ENCODE measurements at regions not wholly inside any gene's neighbourhood (a gene's known extent, or its start where the extent isn't known, plus 50 kb on each side); places are given as distances from the start of the nearest gene placed in this dataset.

DNA sequence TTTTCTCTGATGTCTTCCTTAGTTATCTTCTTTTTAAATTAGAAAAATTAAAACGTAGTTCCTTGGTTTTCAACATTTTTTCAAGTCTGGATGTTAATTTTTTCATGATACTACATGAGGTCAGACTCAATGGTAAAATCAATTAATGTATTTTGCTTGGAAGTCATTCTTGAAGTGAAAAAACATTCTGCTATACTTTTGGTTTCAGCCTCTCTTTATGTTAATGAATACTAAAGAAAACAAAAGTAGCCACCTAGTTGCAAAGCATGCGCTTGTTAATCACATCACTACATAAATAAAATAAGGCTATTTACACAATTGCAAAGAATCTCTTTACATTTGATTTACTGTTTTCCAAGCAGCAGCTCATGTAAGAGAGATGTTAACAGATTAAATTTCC is 170.4 kb downstream of the LIPI start:
- TF ChIP-seq, protein P1, sequence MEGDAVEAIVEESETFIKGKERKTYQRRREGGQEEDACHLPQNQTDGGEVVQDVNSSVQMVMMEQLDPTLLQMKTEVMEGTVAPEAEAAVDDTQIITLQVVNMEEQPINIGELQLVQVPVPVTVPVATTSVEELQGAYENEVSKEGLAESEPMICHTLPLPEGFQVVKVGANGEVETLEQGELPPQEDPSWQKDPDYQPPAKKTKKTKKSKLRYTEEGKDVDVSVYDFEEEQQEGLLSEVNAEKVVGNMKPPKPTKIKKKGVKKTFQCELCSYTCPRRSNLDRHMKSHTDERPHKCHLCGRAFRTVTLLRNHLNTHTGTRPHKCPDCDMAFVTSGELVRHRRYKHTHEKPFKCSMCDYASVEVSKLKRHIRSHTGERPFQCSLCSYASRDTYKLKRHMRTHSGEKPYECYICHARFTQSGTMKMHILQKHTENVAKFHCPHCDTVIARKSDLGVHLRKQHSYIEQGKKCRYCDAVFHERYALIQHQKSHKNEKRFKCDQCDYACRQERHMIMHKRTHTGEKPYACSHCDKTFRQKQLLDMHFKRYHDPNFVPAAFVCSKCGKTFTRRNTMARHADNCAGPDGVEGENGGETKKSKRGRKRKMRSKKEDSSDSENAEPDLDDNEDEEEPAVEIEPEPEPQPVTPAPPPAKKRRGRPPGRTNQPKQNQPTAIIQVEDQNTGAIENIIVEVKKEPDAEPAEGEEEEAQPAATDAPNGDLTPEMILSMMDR (IDR thresholded peaks at IDR 0.05; ENCODE audit: low read depth, low read length, poor library complexity, severe bottlenecking) = no peak
- no peak for TF ChIP-seq EZH2phosphoT487 (IDR thresholded peaks at IDR 0.05; ENCODE audit: borderline replicate concordance, low read length)
